ENCODE measurements at regions not wholly inside any gene's neighbourhood (a gene's known extent, or its start where the extent isn't known, plus 50 kb on each side); places are given as distances from the start of the nearest gene placed in this dataset.
"Not testable (repeated sequence)": the region's sequence is repeated elsewhere in the genome, so short reads cannot be mapped to it uniquely, and the experiment has no call there.

GRCh38 chr2:239649309-239649708 lies 248.5 kb upstream of the HDAC4 start:
- POLR2A ChIA-PET = no interaction called here
- CTCF ChIA-PET = no interaction called here
- Histone ChIP-seq H3K36me3 (ENCODE audit: control insufficient read depth in 2 of 2, insufficient read depth in 1 of 2, low read length in 2 of 2) (no peaks in the 10 kb centered on the region), H3K27ac (ENCODE audit: extremely low read depth, low read depth, low read length) (no peak overlapping the region), H3K9me3 (ENCODE audit: control insufficient read depth, insufficient read depth, low read depth, low read length) (no peaks in the 10 kb centered on the region), H3K4me3 (ENCODE audit: low read depth, low read length) (no peak overlapping the region), H3K4me1 (ENCODE audit: control insufficient read depth, insufficient read depth, low read length) (no peaks in the 10 kb centered on the region)
- no peak for TF ChIP-seq ZNF26 (tag by site-specific recombination; IDR thresholded peaks at IDR 0.05)

- H3K27ac ChIP-seq (ENCODE audit: extremely low read depth, low read depth, low read length) = no peak overlapping the region
- no peak for TF ChIP-seq ZSCAN16 (tag by site-specific recombination; IDR thresholded peaks at IDR 0.05)
- TF ChIP-seq ZIC2 (tag by site-specific recombination; IDR thresholded peaks at IDR 0.05) = peak; percentile 37; the same call in 1 of the 2 replicates
- POLR2A ChIA-PET = no interaction called here
- CTCF ChIA-PET = no interaction called here
- no peaks in the 10 kb centered on the region for H3K36me3 ChIP-seq (ENCODE audit: control insufficient read depth in 2 of 2, insufficient read depth in 1 of 2, low read length in 2 of 2)
- H3K9me3 ChIP-seq (ENCODE audit: control insufficient read depth, insufficient read depth, low read depth, low read length) = no peaks in the 10 kb centered on the region
- H3K4me3 ChIP-seq (ENCODE audit: low read depth, low read length) = no peak overlapping the region
- H3K4me1 ChIP-seq (ENCODE audit: control insufficient read depth, insufficient read depth, low read length) = no peaks in the 10 kb centered on the region
Observed at GRCh38 chr2:239648607-239649006, 247.8 kb upstream of the HDAC4 start.

- POLR2A ChIA-PET = interaction anchor here (0.5 kb wide), 1 partner anchor 379 kb away, joined by 5 read pairs; no protein-coding TSS in a partner anchor
- Histone ChIP-seq H3K9me3 (ENCODE audit: control insufficient read depth, insufficient read depth, low read depth, low read length) (no peaks in the 10 kb centered on the region), H3K4me3 (ENCODE audit: low read depth, low read length) (no peak overlapping the region), H3K4me1 (ENCODE audit: control insufficient read depth, insufficient read depth, low read length) (no peaks in the 10 kb centered on the region), H3K27ac (ENCODE audit: extremely low read depth, low read depth, low read length) (no peak overlapping the region), H3K36me3 (ENCODE audit: control insufficient read depth in 2 of 2, insufficient read depth in 1 of 2, low read length in 2 of 2) (no peaks in the 10 kb centered on the region)
- CTCF ChIA-PET = interaction anchor here (1.0 kb wide), 1 partner anchor 41 kb away, joined by 4 read pairs; no protein-coding TSS in a partner anchor
- TF ChIP-seq ZNF654 (tag by site-specific recombination; IDR thresholded peaks at IDR 0.05; ENCODE audit: low read depth) = no peak
- no peak for TF ChIP-seq ZNF677 (tag by site-specific recombination; IDR thresholded peaks at IDR 0.05)
- TF ChIP-seq ZNF311 (tag by site-specific recombination; IDR thresholded peaks at IDR 0.05; ENCODE audit: borderline replicate concordance) = no peak
- no peak for TF ChIP-seq ZIC2 (tag by site-specific recombination; IDR thresholded peaks at IDR 0.05)
- TF ChIP-seq SP7 (tag by site-specific recombination; IDR thresholded peaks at IDR 0.05) = no peak
- TF ChIP-seq ZNF214 (tag by site-specific recombination; IDR thresholded peaks at IDR 0.05; ENCODE audit: borderline replicate concordance) = no peak
- TF ChIP-seq ZNF768 (tag by site-specific recombination; IDR thresholded peaks at IDR 0.05) = no peak
Observed at GRCh38 chr2:239647052-239647819, 246.4 kb upstream of the HDAC4 start.

- no peaks in the 10 kb centered on the region for H3K9me3 ChIP-seq (ENCODE audit: control insufficient read depth, insufficient read depth, low read depth, low read length)
- no peaks in the 10 kb centered on the region for H3K4me1 ChIP-seq (ENCODE audit: control insufficient read depth, insufficient read depth, low read length)
- ChIA-PET CTCF (interaction anchor here (1.0 kb wide), 1 partner anchor 42 kb away, joined by 4 read pairs; no protein-coding TSS in a partner anchor), POLR2A (no interaction called here)
- no peak overlapping the region for H3K4me3 ChIP-seq (ENCODE audit: low read depth, low read length)
- no peaks in the 10 kb centered on the region for H3K36me3 ChIP-seq (ENCODE audit: control insufficient read depth in 2 of 2, insufficient read depth in 1 of 2, low read length in 2 of 2)
- TF ChIP-seq ZNF16 (tag by site-specific recombination; IDR thresholded peaks at IDR 0.05; ENCODE audit: low read depth) = no peak
- no peak for TF ChIP-seq ZNF311 (tag by site-specific recombination; IDR thresholded peaks at IDR 0.05; ENCODE audit: borderline replicate concordance)
- TF ChIP-seq ZNF292 (tag by site-specific recombination; IDR thresholded peaks at IDR 0.05; ENCODE audit: borderline replicate concordance, low read depth) = no peak
- TF ChIP-seq ZNF155 (tag by site-specific recombination; IDR thresholded peaks at IDR 0.05) = no peak
- TF ChIP-seq ZNF792 (tag by site-specific recombination; IDR thresholded peaks at IDR 0.05) = no peak
- no peak for TF ChIP-seq HOXD13 (CRISPR knock-in tag; IDR thresholded peaks at IDR 0.05; ENCODE audit: borderline replicate concordance)
- TF ChIP-seq ZSCAN18 (tag by site-specific recombination; IDR thresholded peaks at IDR 0.05) = no peak
- no peak overlapping the region for H3K27ac ChIP-seq (ENCODE audit: extremely low read depth, low read depth, low read length)
Observed at GRCh38 chr2:239646184-239646583, 245.4 kb upstream of the HDAC4 start.

GRCh38 chr2:239644594-239644993 lies 243.8 kb upstream of the HDAC4 start:
- H3K27ac ChIP-seq (ENCODE audit: extremely low read depth, low read depth, low read length); CTCF ChIA-PET; POLR2A ChIA-PET; H3K4me3 ChIP-seq (ENCODE audit: low read depth, low read length); H3K4me1 ChIP-seq (ENCODE audit: control insufficient read depth, insufficient read depth, low read length); H3K9me3 ChIP-seq (ENCODE audit: control insufficient read depth, insufficient read depth, low read depth, low read length); H3K36me3 ChIP-seq (ENCODE audit: control insufficient read depth in 2 of 2, insufficient read depth in 1 of 2, low read length in 2 of 2): not testable (repeated sequence)

Measured in HEK293 (cell line).